ENCODE measurements at regions not wholly inside any gene's neighbourhood (a gene's known extent, or its start where the extent isn't known, plus 50 kb on each side); places are given as distances from the start of the nearest gene placed in this dataset.

GRCh38 chr5:110165366-110165765, 475.6 kb downstream of the MAN2A1 start:
- CTCF ChIA-PET: no interaction called here
- Histone ChIP-seq H4K5ac (ENCODE audit: low read depth, low read length) (no peak overlapping the region), H3K4ac (ENCODE audit: low read depth, low read length) (no peak overlapping the region), H2BK120ac (ENCODE audit: low read depth, low read length) (no peak overlapping the region), H3K27me3 (ENCODE audit: control insufficient read depth, insufficient read depth, low read length) (no peaks in the 10 kb centered on the region), H3K36me3 (ENCODE audit: control insufficient read depth, insufficient read depth, low read length) (no peaks in the 10 kb centered on the region), H2AK9ac (replicated peaks; ENCODE audit: low read depth, low read length, poor library complexity) (no peak overlapping the region), H2AK5ac (ENCODE audit: low read depth, low read length) (no peak overlapping the region), H3K4me3 (ENCODE audit: insufficient read depth, low read depth, low read length) (no peak overlapping the region), H3K4me2 (ENCODE audit: low read depth, low read length) (no peak overlapping the region), H3K14ac (replicated peaks; ENCODE audit: low read depth, low read length) (no peak overlapping the region), H3K56ac (ENCODE audit: extremely low read depth, insufficient read depth, low read length) (no peak overlapping the region), H2BK15ac (ENCODE audit: low read depth, low read length) (no peak overlapping the region), H3K9ac (ENCODE audit: low read depth, low read length) (no peak overlapping the region), H3K79me1 (ENCODE audit: low read depth in 1 of 2, low read length in 2 of 2) (no peaks in the 10 kb centered on the region), H3K23ac (ENCODE audit: low read depth, low read length) (no peak overlapping the region), H3K18ac (ENCODE audit: low read depth, low read length) (no peak overlapping the region), H4K91ac (ENCODE audit: insufficient read depth, low read depth, low read length) (no peak overlapping the region), H3K4me1 (ENCODE audit: control insufficient read depth, insufficient read depth, low read length) (no peaks in the 10 kb centered on the region), H4K8ac (ENCODE audit: low read depth in 2 of 2, low read length in 2 of 2) (no peak overlapping the region), H2BK20ac (ENCODE audit: low read depth, low read length) (no peak overlapping the region), H3K9me3 (ENCODE audit: control insufficient read depth, insufficient read depth, low read length) (no peaks in the 10 kb centered on the region), H2BK5ac (ENCODE audit: low read depth, low read length, poor library complexity, severe bottlenecking) (no peak overlapping the region), H3K9me1 (ENCODE audit: insufficient read depth, low read length) (no peaks in the 10 kb centered on the region), H2AFZ (replicated peaks; ENCODE audit: low read length, poor library complexity) (no peak overlapping the region), H3K27ac (ENCODE audit: insufficient read depth, low read length) (no peak overlapping the region), H4K20me1 (ENCODE audit: insufficient read depth, low read length) (no peaks in the 10 kb centered on the region)
- no TSS peak for BruUV-seq (replicated peaks)
- DNase-seq (no peak), ATAC-seq (ENCODE audit: low read depth) (no peak)
- intact Hi-C loops (cut with micrococcal nuclease) (no loop called here), in situ Hi-C loops (cut with MboI; ENCODE audit: low sequenced_read_pairs) (no loop called here), dilution Hi-C loops (cut with HindIII; ENCODE audit: low sequenced_read_pairs, unreplicated experiment) (no loop called here)
- TF ChIP-seq MAFK (IDR thresholded peaks at IDR 0.05; ENCODE audit: low read depth, low read length) (no peak), RAD21 (IDR thresholded peaks at IDR 0.05; ENCODE audit: low read length) (no peak), SMC3 (IDR thresholded peaks at IDR 0.05; ENCODE audit: low read depth, low read length) (no peak), RCOR1 (IDR thresholded peaks at IDR 0.05; ENCODE audit: insufficient replicate concordance, low read length) (no peak), RFX5 (IDR thresholded peaks at IDR 0.05; ENCODE audit: low read depth, low read length) (no peak), BHLHE40 (IDR thresholded peaks at IDR 0.05; ENCODE audit: low read depth, low read length) (no peak), POLR2A (IDR thresholded peaks at IDR 0.05; ENCODE audit: low read depth, low read length) (no peak), CEBPB (IDR thresholded peaks at IDR 0.05; ENCODE audit: low read depth, low read length) (no peak), CHD1 (IDR thresholded peaks at IDR 0.05; ENCODE audit: low read depth, low read length) (no peak), NFE2L2 (IDR thresholded peaks at IDR 0.05; ENCODE audit: low read depth, low read length) (no peak)
- TF ChIP-seq, protein P1, sequence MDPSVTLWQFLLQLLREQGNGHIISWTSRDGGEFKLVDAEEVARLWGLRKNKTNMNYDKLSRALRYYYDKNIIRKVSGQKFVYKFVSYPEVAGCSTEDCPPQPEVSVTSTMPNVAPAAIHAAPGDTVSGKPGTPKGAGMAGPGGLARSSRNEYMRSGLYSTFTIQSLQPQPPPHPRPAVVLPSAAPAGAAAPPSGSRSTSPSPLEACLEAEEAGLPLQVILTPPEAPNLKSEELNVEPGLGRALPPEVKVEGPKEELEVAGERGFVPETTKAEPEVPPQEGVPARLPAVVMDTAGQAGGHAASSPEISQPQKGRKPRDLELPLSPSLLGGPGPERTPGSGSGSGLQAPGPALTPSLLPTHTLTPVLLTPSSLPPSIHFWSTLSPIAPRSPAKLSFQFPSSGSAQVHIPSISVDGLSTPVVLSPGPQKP (IDR thresholded peaks at IDR 0.05; ENCODE audit: borderline replicate concordance, low read depth, low read length): no peak
- TF ChIP-seq, protein P2, sequence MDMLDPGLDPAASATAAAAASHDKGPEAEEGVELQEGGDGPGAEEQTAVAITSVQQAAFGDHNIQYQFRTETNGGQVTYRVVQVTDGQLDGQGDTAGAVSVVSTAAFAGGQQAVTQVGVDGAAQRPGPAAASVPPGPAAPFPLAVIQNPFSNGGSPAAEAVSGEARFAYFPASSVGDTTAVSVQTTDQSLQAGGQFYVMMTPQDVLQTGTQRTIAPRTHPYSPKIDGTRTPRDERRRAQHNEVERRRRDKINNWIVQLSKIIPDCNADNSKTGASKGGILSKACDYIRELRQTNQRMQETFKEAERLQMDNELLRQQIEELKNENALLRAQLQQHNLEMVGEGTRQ (IDR thresholded peaks at IDR 0.05; ENCODE audit: low read depth, low read length): no peak
- POLR2A ChIA-PET (ENCODE audit: unreplicated experiment): no interaction called here

Data from IMR-90 (cell line).